GM18519 (cell line): ENCODE measurements at regions not wholly inside any gene's neighbourhood (a gene's known extent, or its start where the extent isn't known, plus 50 kb on each side); places are given as distances from the start of the nearest gene placed in this dataset.

Source experiments
- ATAC-seq: cut with Tn5 transposase; IDR thresholded peaks from one replicate; pipeline ENCODE4 v1.9.1; 2021; ENCODE audit warnings: mild to moderate bottlenecking, moderate library complexity; ENCODE audit not compliant: unreplicated experiment, low FRiP score

GRCh38 chr18:78883501-78883900 is 96.1 kb upstream of the SALL3 start:
- no peak for ATAC-seq

GRCh38 chr18:78884502-78884901 is 95.1 kb upstream of the SALL3 start:
- ATAC-seq: no peak

GRCh38 chr18:78889250-78889649 is 90.4 kb upstream of the SALL3 start:
- ATAC-seq: no peak

- ATAC-seq: no peak
These were observed 89.2 kb upstream of the SALL3 start for GRCh38 chr18:78890388-78890787.

- ATAC-seq: no peak
These were observed 88.3 kb upstream of the SALL3 start for GRCh38 chr18:78891185-78891762.

GRCh38 chr18:78892177-78892576 is 87.4 kb upstream of the SALL3 start:
- no peak for ATAC-seq

- ATAC-seq: no peak
These were observed 86.9 kb upstream of the SALL3 start for GRCh38 chr18:78892721-78893120.

GRCh38 chr18:78893281-78894032 is 86.2 kb upstream of the SALL3 start:
- ATAC-seq: no peak

GRCh38 chr18:78894033-78894305 is 85.6 kb upstream of the SALL3 start:
- no peak for ATAC-seq

GRCh38 chr18:78895207-78896001 is 84.2 kb upstream of the SALL3 start:
- no peak for ATAC-seq

GRCh38 chr18:78896111-78896905 is 83.3 kb upstream of the SALL3 start:
- no peak for ATAC-seq

GRCh38 chr18:78898066-78898465 is 81.6 kb upstream of the SALL3 start:
- ATAC-seq: no peak

GRCh38 chr18:78898635-78899034 is 81.0 kb upstream of the SALL3 start:
- ATAC-seq: no peak

GRCh38 chr18:78899241-78899640 is 80.4 kb upstream of the SALL3 start:
- ATAC-seq: no peak

- ATAC-seq: no peak
These were observed 78.4 kb upstream of the SALL3 start for GRCh38 chr18:78900938-78901909.

GRCh38 chr18:78901923-78902794 is 77.5 kb upstream of the SALL3 start:
- no peak for ATAC-seq

GRCh38 chr18:78902795-78903435 is 76.7 kb upstream of the SALL3 start:
- no peak for ATAC-seq

GRCh38 chr18:78903436-78904178 is 76.0 kb upstream of the SALL3 start:
- ATAC-seq: no peak
